Retina (tissue), 1 donor: ENCODE measurements at regions not wholly inside any gene's neighbourhood (a gene's known extent, or its start where the extent isn't known, plus 50 kb on each side); places are given as distances from the start of the nearest gene placed in this dataset.

Experiments used
- DNase-seq: peaks from one replicate; pipeline ENCODE4 v3.0.0-alpha.2; 2016

DNA sequence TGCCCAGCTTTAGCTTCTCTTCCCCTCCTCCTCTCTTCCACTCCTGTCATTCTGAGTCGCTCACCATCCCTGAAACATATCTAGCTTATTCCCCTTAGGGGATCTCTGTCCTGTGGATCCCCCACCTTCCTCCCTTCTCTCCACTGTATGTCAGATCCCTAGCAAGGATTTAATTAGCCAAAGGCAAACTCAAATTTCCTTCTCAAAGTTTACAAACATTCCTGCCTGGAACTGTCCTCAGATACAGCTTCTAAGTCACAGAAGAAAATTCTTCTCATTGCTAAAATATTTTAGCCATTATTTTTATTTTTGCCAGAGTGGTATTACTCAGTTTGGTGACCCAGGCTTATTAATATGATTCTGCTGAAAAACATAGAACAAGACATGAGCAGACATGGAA lies 315.3 kb downstream of the CYP26B1 start:
- DNase-seq: no peak

DNA sequence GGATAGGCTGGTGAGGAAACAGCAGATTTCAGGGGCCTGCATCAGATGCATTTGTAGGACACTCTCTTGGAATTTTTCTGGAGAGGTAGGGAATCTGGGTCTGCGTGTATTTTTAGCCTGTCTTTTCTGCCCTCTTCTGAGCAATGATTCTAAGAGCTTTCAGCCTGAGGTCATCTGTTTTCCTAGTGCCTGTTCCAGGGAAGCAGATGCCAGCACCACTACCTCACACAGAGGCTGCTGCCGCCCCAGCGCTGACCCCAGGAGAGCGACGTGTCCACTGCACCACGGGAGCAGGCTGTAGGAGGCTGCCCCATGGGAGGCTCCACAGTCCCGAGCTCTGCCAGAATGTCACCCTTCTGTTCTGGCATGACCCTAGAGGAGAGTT lies 316.5 kb downstream of the CYP26B1 start:
- DNase-seq: no peak

GRCh38 chr2:71830497-71831192 lies 317.0 kb downstream of the CYP26B1 start:
- no peak for DNase-seq

GRCh38 chr2:71829008-71829407 lies 318.7 kb downstream of the CYP26B1 start:
- no peak for DNase-seq

DNA sequence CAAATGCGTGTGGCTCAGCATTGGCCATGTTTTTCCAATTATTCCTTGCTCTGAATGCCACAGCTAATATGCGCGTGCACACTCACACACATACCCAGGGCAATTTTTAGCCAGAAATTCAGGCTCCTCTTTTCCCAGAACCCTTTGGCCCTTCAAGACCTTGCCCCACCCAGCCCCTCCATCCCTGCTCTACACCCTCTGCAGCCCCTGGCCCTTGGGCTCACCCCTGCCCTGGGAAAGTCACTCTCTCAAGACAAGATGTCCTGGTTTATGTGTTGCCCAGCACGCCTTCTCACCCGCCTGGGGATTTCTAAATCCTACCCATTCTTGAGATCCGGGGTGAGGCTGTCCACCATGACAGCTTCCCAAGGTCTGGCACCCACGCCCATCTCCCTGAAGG lies 319.7 kb downstream of the CYP26B1 start:
- DNase-seq: no peak

DNA sequence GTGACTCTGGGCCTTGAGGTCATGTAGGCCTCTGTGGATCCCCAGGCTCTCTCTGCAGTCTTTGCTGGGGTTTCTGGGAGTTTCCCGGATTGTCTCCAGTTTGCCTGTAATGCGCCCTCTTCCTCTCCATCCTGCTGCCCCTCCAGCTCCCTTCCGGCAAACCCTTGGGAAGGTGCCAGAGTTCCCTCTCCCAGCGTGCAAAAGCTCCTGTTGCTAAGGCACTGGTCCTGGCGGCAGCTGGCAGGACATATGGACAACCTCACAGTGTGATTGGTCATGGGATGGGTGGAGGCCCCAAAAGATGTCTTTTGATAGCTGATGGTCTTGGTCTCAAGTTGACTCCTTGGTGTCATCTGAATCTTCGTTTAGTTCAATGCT lies 320.1 kb downstream of the CYP26B1 start:
- DNase-seq: no peak

DNA sequence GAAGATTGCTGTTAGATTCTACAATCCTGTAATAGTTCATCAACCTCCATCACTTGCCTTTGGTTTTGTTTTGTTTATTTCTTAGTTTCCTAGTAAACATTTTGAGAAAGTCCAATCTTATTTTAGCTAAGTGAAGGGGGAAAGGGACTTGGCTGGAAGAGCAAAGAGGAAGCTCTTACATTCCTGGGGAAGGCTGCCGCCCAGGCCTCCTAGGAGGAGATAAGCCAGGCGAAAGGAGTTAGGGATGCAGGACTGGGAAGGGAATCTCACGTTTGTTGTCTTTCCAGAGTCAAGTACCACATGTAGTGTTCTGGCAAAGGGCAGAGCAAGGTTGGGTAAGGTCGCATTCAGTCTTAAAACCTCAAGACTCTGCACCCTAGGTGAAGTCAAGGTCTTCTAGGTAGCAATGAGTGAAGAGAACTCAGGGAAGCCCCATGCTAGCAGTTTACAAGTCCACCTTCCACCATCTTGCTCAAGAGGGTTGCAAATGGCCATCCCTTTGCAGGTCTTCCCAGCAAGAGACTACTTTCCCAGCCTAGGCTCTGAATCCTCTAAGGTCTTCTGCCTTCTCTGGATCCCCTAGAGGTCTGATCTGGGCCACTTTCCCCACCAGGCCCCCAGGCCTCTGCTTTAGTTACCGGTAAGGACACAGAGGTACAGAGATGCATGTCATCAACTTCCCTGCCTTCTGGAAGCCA lies 320.7 kb downstream of the CYP26B1 start:
- no peak for DNase-seq

- DNase-seq: no peak
These were observed 321.4 kb downstream of the CYP26B1 start for GRCh38 chr2:71826299-71826698.

- DNase-seq: no peak
These were observed 323.2 kb downstream of the CYP26B1 start for GRCh38 chr2:71824436-71824835.

- DNase-seq: no peak
These were observed 324.1 kb downstream of the CYP26B1 start for GRCh38 chr2:71823526-71823925.

DNA sequence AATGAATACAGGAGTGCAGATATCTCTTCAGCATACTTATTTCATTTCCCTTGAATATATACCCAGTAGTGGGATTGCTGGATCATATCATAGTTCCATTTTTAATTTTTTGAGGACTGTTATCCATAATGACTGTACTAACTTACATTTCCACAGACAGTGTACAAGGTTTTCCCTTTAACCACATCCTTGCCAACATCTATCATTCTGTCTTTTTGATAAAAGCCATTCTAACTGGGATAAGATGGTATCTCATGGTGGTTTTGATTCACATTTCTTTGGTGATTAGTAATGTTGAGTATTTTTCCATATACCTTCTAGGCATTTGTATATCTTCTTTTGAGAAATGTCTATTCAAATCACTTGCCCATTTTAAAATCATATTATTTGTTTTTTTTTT lies 325.2 kb downstream of the CYP26B1 start:
- no peak for DNase-seq

GRCh38 chr2:71821856-71822255 lies 325.8 kb downstream of the CYP26B1 start:
- DNase-seq: no peak

DNA sequence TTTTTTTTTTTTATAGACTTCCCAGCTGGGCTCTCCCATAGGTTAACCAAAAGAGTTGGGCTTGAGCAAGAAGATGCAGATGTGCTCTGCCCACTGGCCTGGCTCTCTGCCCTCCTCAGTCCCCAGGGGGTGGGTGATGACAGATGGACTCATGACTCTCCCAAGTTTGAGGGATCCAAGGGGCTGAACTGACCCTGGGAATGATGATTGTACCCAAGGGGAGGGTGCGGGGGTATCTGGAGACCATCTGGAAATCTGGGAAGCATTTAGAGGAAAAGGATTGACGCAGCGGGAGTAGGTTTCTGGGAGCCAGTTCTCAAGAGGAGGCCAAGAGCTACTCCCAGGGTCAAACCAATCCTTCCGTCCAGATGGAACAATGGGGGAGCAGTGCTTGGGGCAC lies 330.8 kb downstream of the CYP26B1 start:
- DNase-seq: no peak

DNA sequence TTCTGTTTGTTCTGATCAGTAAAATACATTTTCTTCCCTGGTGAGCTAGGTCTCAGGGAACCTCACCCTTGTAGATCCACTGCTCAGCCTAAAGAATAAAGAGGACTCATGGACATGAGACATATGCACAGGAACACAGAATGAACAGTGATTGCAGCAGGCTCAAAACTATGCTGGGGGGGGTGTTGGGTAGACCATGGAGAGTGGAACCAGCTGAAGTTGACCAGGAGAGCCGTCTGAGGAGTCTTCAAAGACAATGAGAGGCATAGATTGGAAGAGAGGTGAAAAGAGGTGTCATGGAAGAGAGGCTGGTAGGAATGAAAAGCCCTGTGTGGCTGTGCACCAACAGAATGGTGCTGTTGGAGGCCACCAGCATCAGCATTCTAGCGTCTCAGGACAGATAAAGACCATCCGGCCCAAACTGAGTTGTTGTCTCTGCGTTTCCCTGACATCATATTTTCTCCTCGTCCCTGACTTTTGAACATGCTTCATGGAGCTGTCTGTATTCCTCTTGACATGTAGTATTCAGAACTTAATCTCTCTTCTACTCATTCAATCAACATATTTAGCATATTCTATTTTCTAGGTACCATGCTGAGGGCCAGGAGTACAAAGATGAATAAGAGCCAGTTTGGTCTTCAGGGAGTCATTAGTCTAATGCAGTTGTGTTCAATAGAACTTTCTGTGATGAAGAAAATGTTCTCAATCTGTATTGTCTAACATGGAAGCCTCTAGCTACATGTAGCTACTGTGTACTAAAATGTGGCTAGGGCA lies 331.8 kb downstream of the CYP26B1 start:
- no peak for DNase-seq

- DNase-seq: no peak
These were observed 332.8 kb downstream of the CYP26B1 start for GRCh38 chr2:71814885-71815284.

DNA sequence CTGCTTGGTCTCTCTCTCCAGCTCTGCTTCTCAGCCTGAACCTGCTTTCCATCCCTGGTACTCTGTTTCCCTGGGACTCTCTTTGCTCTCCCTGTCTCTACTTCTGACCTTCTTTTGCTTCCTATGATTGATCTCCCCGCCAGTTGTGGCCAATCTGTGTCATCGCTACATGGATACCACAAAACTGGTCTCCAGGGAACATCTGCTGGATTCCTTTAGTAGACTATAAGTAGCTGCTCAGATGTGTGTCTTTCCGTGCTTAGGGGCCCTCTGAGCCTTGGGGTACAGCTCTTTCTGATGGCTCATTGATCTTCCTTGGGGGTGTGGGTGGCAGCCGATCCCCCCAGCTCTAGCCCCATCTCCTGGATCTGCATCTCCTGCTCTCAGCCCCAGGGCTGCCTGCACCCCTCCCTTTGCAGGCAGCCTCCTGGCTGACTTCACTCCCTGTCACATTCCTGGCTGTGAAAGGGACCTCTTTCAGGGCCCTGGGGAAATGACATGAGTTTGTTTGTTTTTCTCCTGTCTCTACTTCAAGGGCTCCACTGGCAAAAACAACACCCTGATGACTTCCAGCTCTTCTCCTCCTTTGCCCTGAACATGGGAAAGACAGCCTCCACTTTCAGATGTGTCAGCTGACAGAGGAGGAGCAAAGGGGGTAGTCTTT lies 333.7 kb downstream of the CYP26B1 start:
- DNase-seq: no peak

DNA sequence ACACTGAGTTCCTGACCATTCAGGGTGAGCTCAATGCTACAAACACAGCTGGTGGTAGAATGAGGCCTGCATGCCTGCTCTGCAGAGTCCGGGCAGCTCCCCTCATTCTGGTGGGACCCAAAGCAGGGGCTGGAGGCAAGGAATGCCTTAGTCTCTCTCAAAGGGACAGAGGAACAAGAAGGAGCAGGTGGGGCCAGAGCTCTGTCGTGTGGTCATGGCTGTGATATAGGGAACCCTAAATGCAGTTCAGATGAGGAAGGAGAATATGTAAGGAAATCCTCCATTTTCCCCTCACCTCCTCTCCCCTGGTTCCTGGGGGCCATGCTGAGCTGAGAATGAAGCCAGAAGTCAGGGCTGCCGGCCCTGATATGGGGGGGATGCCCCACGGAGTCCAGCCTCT lies 334.3 kb downstream of the CYP26B1 start:
- DNase-seq: no peak

DNA sequence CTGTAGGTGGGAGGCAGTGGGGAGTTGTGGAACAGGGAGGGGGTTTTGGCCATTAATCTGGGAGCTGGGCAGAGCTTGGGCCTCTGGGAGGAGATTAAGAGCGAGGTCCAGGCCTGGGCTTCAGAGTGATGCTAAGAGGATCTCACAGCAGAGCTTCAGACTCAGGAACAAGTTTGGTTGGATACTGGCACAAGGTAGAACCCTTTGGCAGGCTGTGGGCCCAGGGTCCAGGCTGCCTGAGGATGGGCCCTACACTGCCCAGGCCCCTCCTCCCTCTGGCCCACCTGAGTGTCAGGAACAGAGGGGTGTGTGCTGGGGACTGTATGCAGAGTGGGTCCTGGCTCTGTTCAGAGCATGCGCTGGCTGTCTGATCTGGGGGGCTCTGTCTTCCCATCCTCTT lies 334.9 kb downstream of the CYP26B1 start:
- no peak for DNase-seq

DNA sequence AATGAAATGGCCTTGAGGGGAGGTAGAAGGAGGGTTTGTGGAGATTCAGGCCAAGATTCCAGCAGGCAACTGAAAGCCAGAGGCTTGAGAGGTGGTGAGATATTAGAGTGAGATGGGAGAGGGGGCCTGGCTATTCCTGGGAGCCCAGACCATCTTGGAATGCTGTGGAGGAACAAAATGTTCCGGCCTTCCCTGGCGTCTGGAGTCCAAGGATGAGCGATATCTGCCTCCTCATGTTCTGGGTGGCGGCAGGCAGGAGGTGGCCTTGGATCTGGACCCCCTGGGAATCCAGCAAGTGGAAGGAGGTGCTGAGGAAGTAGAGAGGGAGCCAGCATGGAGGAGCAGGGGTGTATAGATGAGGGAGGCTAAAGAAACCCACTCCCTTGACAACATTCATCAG lies 335.9 kb downstream of the CYP26B1 start:
- no peak for DNase-seq

GRCh38 chr2:71811157-71811556 lies 336.5 kb downstream of the CYP26B1 start:
- DNase-seq: no peak

DNA sequence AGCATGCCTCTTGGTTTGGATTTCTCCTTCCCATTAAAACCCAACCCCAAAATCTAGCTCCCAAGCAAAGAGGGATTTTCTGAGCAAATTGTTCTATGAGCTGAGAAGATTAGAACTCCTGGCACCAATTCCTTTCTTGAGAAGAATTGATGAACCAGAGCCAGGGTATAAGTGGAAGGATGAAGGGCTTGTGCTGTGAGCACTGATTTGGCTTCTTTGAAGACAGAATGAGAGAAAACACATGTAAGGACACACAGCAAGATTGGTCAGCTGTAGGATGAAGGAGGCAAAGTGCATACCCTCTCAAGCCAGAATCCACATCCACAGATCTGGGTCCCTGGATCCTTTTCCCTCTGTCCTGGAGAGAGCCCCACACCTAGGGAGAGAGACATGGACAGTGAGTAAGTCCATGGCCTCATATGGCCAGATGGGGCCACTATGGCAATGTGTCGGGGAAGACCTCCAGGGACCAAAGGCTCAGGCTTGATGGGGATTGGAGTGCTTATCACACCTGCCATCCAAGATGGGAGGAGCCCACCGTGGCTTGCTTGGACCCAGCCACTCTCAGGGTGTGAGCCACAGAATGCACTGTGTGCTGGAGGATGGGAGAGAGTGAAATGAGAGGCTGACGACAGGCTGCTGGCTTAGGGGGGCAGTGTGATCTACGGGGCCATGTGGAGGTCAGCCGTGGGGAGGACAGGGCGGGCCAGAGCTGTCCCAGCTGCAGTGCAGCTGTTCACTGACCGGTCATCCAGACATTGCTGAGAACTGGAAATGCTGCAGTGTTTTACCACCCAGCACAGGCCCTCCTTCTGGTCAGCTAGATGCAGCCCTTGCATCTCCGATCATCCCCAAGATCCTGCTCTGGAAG lies 339.8 kb downstream of the CYP26B1 start:
- DNase-seq: no peak

- no peak for DNase-seq
These were observed 341.2 kb downstream of the CYP26B1 start for GRCh38 chr2:71806432-71806831.
